Panc1 (cell line): ENCODE measurements at regions not wholly inside any gene's neighbourhood (a gene's known extent, or its start where the extent isn't known, plus 50 kb on each side); places are given as distances from the start of the nearest gene placed in this dataset.

Experiments used
- ATAC-seq: fragments of 200-7000 bp; cut with Tn5 transposase; 2 replicates; pipeline ENCODE4 v1.9.1; 2020; ENCODE audit warnings: mild to moderate bottlenecking, moderate library complexity
- BruUV-seq: library from RNA; stranded (reverse); fragments of 400-500 nt; replicated peaks from 2 replicates; lab custom pipeline; 2021; lab: Mats Ljungman, UMichigan
- CTCF ChIA-PET: fragments of 300-600 bp; sonication (Branson Sonifier 250); formaldehyde crosslinking; loops from one replicate; lab custom pipeline; 2022; ENCODE audit warnings: antibody characterized with exemption; lab: Charles Lee
- POLR2A ChIA-PET: fragments of 300-600 bp; sonication (Branson Sonifier 250); formaldehyde crosslinking; loops from one replicate; lab custom pipeline; 2022; ENCODE audit warnings: antibody characterized with exemption; lab: Charles Lee
- DNase-seq: peaks from one replicate; pipeline ENCODE4 v3.0.0-alpha.2; 2010; ENCODE audit warnings: low read depth, low spot score
- H3K27ac ChIP-seq: 2 replicates; pipeline ENCODE4 v1.5.1; 2011; ENCODE audit warnings: mild to moderate bottlenecking, low read length, inconsistent platforms
- H3K27me3 ChIP-seq: fragments of 200-500 bp; sonication (Bioruptor generic); 2 replicates; pipeline ENCODE4 v1.6.0; 2014; ENCODE audit warnings: low read length, inconsistent platforms; ENCODE audit not compliant: control insufficient read depth, insufficient read depth
- H3K36me3 ChIP-seq: fragments of 200-500 bp; sonication (Bioruptor generic); 2 replicates; pipeline ENCODE4 v1.5.1; 2014; ENCODE audit warnings: inconsistent platforms, mild to moderate bottlenecking, low read length, moderate library complexity; ENCODE audit not compliant: control insufficient read depth, insufficient read depth
- H3K4me1 ChIP-seq: 2 replicates; pipeline ENCODE4 v1.5.1; 2011; ENCODE audit warnings: inconsistent platforms, mild to moderate bottlenecking, low read length, moderate library complexity; ENCODE audit not compliant: control insufficient read depth, insufficient read depth
- H3K4me3 ChIP-seq, 2 experiments: 2 replicates each; pipeline ENCODE4 v1.5.1; 2011 to 2012; ENCODE audit warnings: low read depth in 2 of 2, low read length in 2 of 2, mild to moderate bottlenecking in 2 of 2, inconsistent platforms in 1 of 2, moderate library complexity in 1 of 2
- H3K9me3 ChIP-seq: fragments of 200-500 bp; sonication (Bioruptor generic); 2 replicates; pipeline ENCODE4 v1.5.1; 2014; ENCODE audit warnings: low read depth, mild to moderate bottlenecking, inconsistent platforms, low read length, moderate library complexity; ENCODE audit not compliant: control insufficient read depth, insufficient read depth
- POLR2AphosphoS5 ChIP-seq: IDR thresholded peaks from 2 replicates; pipeline ENCODE4 v1.6.1; 2012; ENCODE audit warnings: mild to moderate bottlenecking, low read depth, low read length, moderate library complexity
- SIN3A ChIP-seq: IDR thresholded peaks from 2 replicates; pipeline ENCODE4 v1.6.1; 2012; ENCODE audit warnings: low read depth, mild to moderate bottlenecking, low read length, moderate library complexity, borderline replicate concordance; ENCODE audit not compliant: insufficient read depth
- TCF7L2 ChIP-seq: IDR thresholded peaks from 2 replicates; pipeline ENCODE4 v1.6.1; 2011; ENCODE audit warnings: mild to moderate bottlenecking, low read depth, low read length, inconsistent platforms
- in situ Hi-C: cut with HindIII; loops from 2 replicates; pipeline ENCODE4 v1.10.0; 2016; ENCODE audit warnings: low sequenced_read_pairs, low pct_unique_long_range_greater_than_20kb
- intact Hi-C: fragments of 100-400 bp; cut with micrococcal nuclease; formaldehyde crosslinking; loops from one replicate; pipeline ENCODE4 v1.10.0; 2022; ENCODE audit not compliant: unreplicated experiment
- TF ChIP-seq, protein P1 (sequence below): fragments of 450-650 bp; IDR thresholded peaks from 2 replicates; pipeline ENCODE4 v1.5.1; 2017; ENCODE audit warnings: mild to moderate bottlenecking
- TF ChIP-seq, protein P2 (sequence below), 2 experiments: IDR thresholded peaks; 2 replicates each; pipeline ENCODE4 v1.6.1; 2011 to 2012; ENCODE audit warnings: low read depth in 2 of 2, control low read depth in 1 of 2, low read length in 1 of 2, mild to moderate bottlenecking in 1 of 2, moderate library complexity in 1 of 2; ENCODE audit not compliant: insufficient read depth in 1 of 2

DNA sequence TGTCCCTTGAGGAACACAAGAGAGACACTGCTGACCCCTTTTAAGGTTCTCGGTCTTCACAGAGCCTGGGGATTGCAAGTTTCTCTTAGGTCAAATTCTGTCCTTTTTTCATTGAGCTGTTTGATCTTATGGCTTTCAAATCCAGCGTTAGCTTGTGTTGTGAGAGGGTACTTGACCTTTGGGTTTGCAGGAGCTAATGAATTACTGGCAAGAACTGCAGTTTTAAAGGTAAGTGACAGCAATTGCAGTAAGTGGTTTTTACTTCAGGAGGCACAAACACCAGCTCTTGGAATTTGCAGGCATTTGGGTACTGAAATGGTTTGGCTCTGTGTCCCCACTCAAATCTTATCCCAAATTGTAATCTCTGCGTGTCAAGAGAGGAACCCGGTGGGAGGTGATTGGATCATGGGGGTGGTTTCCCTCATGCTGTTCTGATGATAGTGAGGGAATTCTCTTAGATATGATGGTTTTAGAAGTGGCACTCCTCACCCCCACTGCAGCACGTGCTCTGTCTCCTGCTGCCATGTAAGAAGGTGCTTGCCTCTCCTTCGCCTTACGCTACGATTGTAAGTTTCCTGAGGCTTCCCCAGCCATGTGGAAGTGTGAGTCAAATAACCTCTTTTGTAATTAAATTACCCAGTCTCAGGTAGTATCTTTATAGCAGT lies 134.5 kb upstream of the LYPLAL1 start:
- Histone ChIP-seq H3K4me1 (no peaks in the 10 kb centered on the region), H3K27me3 (no peaks in the 10 kb centered on the region), H3K36me3 (no peaks in the 10 kb centered on the region), H3K9me3 (no peaks in the 10 kb centered on the region), H3K27ac (no peak overlapping the region), H3K4me3 (no peak overlapping the region)
- in situ Hi-C loops (no loop called here), intact Hi-C loops (no loop called here)
- BruUV-seq: no TSS peak
- CTCF ChIA-PET: no interaction called here
- TF ChIP-seq, protein P1, sequence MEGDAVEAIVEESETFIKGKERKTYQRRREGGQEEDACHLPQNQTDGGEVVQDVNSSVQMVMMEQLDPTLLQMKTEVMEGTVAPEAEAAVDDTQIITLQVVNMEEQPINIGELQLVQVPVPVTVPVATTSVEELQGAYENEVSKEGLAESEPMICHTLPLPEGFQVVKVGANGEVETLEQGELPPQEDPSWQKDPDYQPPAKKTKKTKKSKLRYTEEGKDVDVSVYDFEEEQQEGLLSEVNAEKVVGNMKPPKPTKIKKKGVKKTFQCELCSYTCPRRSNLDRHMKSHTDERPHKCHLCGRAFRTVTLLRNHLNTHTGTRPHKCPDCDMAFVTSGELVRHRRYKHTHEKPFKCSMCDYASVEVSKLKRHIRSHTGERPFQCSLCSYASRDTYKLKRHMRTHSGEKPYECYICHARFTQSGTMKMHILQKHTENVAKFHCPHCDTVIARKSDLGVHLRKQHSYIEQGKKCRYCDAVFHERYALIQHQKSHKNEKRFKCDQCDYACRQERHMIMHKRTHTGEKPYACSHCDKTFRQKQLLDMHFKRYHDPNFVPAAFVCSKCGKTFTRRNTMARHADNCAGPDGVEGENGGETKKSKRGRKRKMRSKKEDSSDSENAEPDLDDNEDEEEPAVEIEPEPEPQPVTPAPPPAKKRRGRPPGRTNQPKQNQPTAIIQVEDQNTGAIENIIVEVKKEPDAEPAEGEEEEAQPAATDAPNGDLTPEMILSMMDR: no peak
- TF ChIP-seq, protein P2, sequence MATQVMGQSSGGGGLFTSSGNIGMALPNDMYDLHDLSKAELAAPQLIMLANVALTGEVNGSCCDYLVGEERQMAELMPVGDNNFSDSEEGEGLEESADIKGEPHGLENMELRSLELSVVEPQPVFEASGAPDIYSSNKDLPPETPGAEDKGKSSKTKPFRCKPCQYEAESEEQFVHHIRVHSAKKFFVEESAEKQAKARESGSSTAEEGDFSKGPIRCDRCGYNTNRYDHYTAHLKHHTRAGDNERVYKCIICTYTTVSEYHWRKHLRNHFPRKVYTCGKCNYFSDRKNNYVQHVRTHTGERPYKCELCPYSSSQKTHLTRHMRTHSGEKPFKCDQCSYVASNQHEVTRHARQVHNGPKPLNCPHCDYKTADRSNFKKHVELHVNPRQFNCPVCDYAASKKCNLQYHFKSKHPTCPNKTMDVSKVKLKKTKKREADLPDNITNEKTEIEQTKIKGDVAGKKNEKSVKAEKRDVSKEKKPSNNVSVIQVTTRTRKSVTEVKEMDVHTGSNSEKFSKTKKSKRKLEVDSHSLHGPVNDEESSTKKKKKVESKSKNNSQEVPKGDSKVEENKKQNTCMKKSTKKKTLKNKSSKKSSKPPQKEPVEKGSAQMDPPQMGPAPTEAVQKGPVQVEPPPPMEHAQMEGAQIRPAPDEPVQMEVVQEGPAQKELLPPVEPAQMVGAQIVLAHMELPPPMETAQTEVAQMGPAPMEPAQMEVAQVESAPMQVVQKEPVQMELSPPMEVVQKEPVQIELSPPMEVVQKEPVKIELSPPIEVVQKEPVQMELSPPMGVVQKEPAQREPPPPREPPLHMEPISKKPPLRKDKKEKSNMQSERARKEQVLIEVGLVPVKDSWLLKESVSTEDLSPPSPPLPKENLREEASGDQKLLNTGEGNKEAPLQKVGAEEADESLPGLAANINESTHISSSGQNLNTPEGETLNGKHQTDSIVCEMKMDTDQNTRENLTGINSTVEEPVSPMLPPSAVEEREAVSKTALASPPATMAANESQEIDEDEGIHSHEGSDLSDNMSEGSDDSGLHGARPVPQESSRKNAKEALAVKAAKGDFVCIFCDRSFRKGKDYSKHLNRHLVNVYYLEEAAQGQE (IDR thresholded peaks at IDR 0.05; ENCODE audit: insufficient read depth in 1 of 2, low read depth in 2 of 2, low read length in 1 of 2): no peak
- no peak for TF ChIP-seq TCF7L2
- TF ChIP-seq POLR2AphosphoS5: no peak
- no peak for TF ChIP-seq SIN3A
- POLR2A ChIA-PET: interaction anchor here (0.6 kb wide), 1 partner anchor 24 kb away, joined by 3 read pairs; no protein-coding TSS in a partner anchor
- DNase-seq (no peak), ATAC-seq (no peak)

DNA sequence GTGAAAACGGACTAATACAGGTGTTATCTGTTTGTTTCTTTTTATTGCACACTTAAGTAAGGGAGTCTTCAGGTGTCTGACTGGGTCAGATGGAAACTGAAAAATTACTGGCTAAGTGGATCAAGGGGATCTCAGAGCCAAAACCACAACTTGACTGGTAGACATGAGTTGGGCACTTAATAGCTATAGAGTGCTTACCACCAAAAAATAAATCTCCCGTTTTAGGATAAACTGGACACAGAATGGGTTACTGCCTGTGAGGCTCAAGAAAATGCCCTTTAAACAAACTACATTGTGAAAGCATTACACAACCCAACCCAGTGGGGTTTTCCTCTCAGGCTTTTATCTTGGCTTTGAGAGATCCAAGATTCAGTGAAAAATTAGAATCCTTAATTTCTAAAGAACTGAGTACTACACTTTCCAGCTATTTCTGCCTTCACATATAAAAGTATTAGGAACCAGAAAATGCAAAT lies 134.0 kb upstream of the LYPLAL1 start:
- no peak overlapping the region for H3K27ac ChIP-seq
- intact Hi-C loops (no loop called here), in situ Hi-C loops (no loop called here)
- DNase-seq (no peak), ATAC-seq (no peak)
- no peaks in the 10 kb centered on the region for H3K9me3 ChIP-seq
- no peak for TF ChIP-seq POLR2AphosphoS5
- TF ChIP-seq, protein P2 (IDR thresholded peaks at IDR 0.05; ENCODE audit: insufficient read depth in 1 of 2, low read depth in 2 of 2, low read length in 1 of 2): no peak
- TF ChIP-seq SIN3A: no peak
- TF ChIP-seq, protein P1: no peak
- TF ChIP-seq TCF7L2: no peak
- H3K27me3 ChIP-seq: no peaks in the 10 kb centered on the region
- BruUV-seq: no TSS peak
- ChIA-PET POLR2A (no interaction called here), CTCF (no interaction called here)
- no peak overlapping the region for H3K4me3 ChIP-seq
- H3K4me1 ChIP-seq: no peaks in the 10 kb centered on the region
- no peaks in the 10 kb centered on the region for H3K36me3 ChIP-seq
